Hepatocyte (in vitro differentiated cells): ENCODE measurements at regions not wholly inside any gene's neighbourhood (a gene's known extent, or its start where the extent isn't known, plus 50 kb on each side); places are given as distances from the start of the nearest gene placed in this dataset.
"Not testable (repeated sequence)": the region's sequence is repeated elsewhere in the genome, so short reads cannot be mapped to it uniquely, and the experiment has no call there.

ENCODE experiments used
- CTCF ChIP-seq: fragments of 200-600 bp; sonication (generic); IDR thresholded peaks from 2 replicates; pipeline ENCODE4 v1.5.1; 2016; ENCODE audit warnings: antibody characterized with exemption, mild to moderate bottlenecking; ENCODE audit not compliant: poor library complexity
- EZH2 ChIP-seq: fragments of 200-600 bp; sonication (generic); IDR thresholded peaks from 2 replicates; pipeline ENCODE4 v1.6.1; 2016; ENCODE audit warnings: antibody characterized with exemption, mild to moderate bottlenecking, borderline replicate concordance
- EZH2phosphoT487 ChIP-seq: fragments of 200-600 bp; sonication (generic); IDR thresholded peaks from one replicate; pipeline ENCODE4 v1.6.1; 2018; ENCODE audit warnings: antibody characterized with exemption, mild to moderate bottlenecking, low read depth, moderate library complexity; ENCODE audit not compliant: unreplicated experiment, severe bottlenecking

DNA sequence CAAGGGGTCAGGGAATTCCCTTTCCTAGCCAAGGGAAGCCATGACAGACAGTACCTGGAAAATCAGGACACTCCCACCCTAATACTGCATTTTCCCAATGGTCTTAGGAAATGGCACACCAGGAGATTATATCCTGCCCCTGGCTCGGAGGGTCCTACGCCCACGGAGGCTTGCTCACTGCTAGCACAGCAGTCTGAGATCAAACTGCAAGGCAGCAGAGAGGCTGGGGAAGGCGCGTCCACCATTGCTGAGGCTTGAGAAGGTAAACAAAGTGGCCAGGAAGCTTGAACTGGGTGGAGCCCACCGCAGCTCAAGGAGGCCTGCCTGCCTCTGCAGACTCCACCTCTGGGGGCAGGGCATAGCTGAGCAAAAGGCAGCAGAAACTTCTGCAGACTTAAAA is 207.1 kb upstream of the OBI1 start:
- TF ChIP-seq CTCF, EZH2, EZH2phosphoT487: not testable (repeated sequence)
